Psoas muscle (tissue), 7 donors: ENCODE measurements at regions not wholly inside any gene's neighbourhood (a gene's known extent, or its start where the extent isn't known, plus 50 kb on each side); places are given as distances from the start of the nearest gene placed in this dataset.

Experiments
- ATAC-seq, 4 donors: fragments of 200-7000 bp; cut with Tn5 transposase; one replicate each; pipeline ENCODE4 v1.9.1; 2020; ENCODE audit warnings: moderate library complexity in 3 of 4, mild to moderate bottlenecking in 2 of 4
- DNase-seq, 2 donors: peaks; one replicate each; pipeline ENCODE4 v3.0.0-alpha.2; 2020
- H3K27ac ChIP-seq: fragments of 200-600 bp; one replicate; pipeline ENCODE4 v1.8.0; 2022
- H3K27me3 ChIP-seq, 3 donors: fragments of 200-600 bp in 1 of 3; one replicate each; pipeline versions ENCODE4 v1.6.1 to v1.8.0; 2013 to 2022; ENCODE audit warnings: low read length in 2 of 3, mild to moderate bottlenecking in 2 of 3, moderate library complexity in 1 of 3; ENCODE audit not compliant: insufficient read depth in 3 of 3
- H3K36me3 ChIP-seq, 2 donors: fragments of 200-600 bp in 1 of 2; one replicate each; pipeline versions ENCODE4 v1.6.1 to v1.8.0; 2013 to 2022; ENCODE audit warnings: low read depth in 1 of 2, mild to moderate bottlenecking in 1 of 2, moderate library complexity in 1 of 2; ENCODE audit not compliant: insufficient read depth in 1 of 2
- H3K4me1 ChIP-seq: fragments of 200-600 bp; one replicate; pipeline ENCODE4 v1.8.0; 2022
- H3K4me3 ChIP-seq: fragments of 200-600 bp; one replicate; pipeline ENCODE4 v1.8.0; 2022; ENCODE audit warnings: mild to moderate bottlenecking
- H3K9me3 ChIP-seq: fragments of 200-600 bp; one replicate; pipeline ENCODE4 v1.8.0; 2022
- WGBS, 3 donors: extraction: QIAGEN DNeasy Blood & Tissue Kit; methylation state at CpG; one replicate each; pipeline versions ENCODE4 v1.1.6 to v1.1.7; 2013; 5-methylcytosine and 5-hydroxymethylcytosine counted together
- intact Hi-C, 2 donors: fragments of 100-400 bp; cut with DNase I; formaldehyde crosslinking; loops; one replicate each; pipeline versions ENCODE4 v1.11.0 to v1.14.2; 2022
- TF ChIP-seq, protein P1 (sequence below): fragments of 200-600 bp; IDR thresholded peaks from one replicate; pipeline ENCODE4 v1.8.0; 2022; ENCODE audit warnings: antibody characterized with exemption
- donor health status: healthy with polysubstance abuse.
- donor health status: DM: no; HTN: no; CAD: no; lungs with moderate emphysema.
- donor health status: Bipolar disorder and iron deficiency.
- donor health status: healthy.
- donor health status: DM: yes; HTN: yes; CAD: no.
- donor health status: DM: no; HTN: no; CAD: no.
- donor health status: DM: yes; HTN: yes; CAD: no.

DNA sequence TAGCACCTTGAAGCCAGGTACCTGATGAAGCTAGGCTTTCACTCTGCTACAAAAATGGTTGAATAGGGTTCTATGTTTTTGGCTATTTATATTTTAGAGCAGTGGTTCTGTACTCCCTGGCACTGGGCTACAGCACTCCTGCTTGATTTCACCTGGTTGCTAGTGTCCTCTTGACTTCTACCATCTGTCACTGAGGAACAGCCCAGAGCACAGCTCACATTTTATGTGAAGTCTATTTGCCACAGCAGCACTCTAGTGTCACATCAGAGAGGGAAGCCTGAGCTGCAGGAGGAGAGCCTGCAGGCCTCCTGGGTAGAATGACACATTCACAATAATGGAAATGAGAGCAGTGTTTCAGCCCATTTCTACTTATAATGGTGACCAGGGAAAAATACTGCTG is 184.2 kb downstream of the ZNF486 start:
- H3K9me3 ChIP-seq: no peaks in the 10 kb centered on the region
- TF ChIP-seq, protein P1, sequence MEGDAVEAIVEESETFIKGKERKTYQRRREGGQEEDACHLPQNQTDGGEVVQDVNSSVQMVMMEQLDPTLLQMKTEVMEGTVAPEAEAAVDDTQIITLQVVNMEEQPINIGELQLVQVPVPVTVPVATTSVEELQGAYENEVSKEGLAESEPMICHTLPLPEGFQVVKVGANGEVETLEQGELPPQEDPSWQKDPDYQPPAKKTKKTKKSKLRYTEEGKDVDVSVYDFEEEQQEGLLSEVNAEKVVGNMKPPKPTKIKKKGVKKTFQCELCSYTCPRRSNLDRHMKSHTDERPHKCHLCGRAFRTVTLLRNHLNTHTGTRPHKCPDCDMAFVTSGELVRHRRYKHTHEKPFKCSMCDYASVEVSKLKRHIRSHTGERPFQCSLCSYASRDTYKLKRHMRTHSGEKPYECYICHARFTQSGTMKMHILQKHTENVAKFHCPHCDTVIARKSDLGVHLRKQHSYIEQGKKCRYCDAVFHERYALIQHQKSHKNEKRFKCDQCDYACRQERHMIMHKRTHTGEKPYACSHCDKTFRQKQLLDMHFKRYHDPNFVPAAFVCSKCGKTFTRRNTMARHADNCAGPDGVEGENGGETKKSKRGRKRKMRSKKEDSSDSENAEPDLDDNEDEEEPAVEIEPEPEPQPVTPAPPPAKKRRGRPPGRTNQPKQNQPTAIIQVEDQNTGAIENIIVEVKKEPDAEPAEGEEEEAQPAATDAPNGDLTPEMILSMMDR: no peak
- no peaks in the 10 kb centered on the region for H3K36me3 ChIP-seq
- H3K27ac ChIP-seq: no peak overlapping the region
- DNase-seq (no peak), ATAC-seq (no peak)
- H3K4me3 ChIP-seq: no peak overlapping the region
- H3K4me1 ChIP-seq: no peaks in the 10 kb centered on the region
- intact Hi-C loops: no loop called here
- H3K27me3 ChIP-seq: no peaks in the 10 kb centered on the region

DNA sequence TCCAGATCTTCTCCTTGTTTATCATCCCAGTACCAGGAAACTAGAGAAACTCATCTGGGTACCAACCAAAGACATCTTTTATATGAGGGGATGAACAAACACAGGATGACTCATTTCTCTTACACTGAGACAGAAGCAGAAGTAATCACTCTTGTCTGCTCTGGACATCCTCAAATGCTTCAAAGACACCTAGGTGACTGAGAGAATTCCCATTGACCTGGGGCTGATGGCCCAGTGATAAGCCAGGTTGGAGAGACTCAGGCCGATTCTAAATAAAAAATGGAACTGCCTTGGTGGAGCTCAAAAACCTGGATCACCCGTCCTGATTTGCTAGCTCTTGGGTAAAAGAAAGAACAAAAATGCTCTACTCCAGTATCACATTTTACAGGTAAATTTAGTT is 182.2 kb downstream of the ZNF486 start:
- 73 to 87% (median 85%) methylated on average over 2 of the region's 2 CpGs for WGBS, 3 donors

DNA sequence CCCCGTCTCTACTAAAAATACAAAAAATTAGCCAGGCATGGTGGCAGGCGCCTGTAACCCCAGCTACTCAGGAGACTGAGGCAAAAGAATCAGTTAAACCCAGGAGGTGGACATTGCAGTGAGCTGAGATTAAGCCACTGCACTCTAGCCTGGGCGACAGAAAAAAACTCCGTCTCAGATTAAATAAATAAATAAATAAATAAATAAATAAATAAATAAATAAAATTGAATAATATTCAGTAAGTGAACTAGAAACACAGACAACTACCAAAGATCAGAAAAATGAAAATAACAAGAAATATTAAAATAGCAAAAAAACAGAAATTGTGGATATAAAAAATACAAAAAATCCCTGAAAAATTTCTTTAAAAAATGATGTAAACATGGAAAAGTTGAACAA is 172.4 kb downstream of the ZNF486 start:
- ATAC-seq (no peak), DNase-seq (no peak)
- Histone ChIP-seq H3K9me3 (no peaks in the 10 kb centered on the region), H3K4me3 (no peak overlapping the region), H3K36me3 (no peaks in the 10 kb centered on the region), H3K27me3 (no peaks in the 10 kb centered on the region), H3K27ac (no peak overlapping the region), H3K4me1 (no peaks in the 10 kb centered on the region)
- intact Hi-C loops: no loop called here
- 93 to 96% (median 93%) methylated on average over 4 of the region's 4 CpGs for WGBS, 3 donors
- TF ChIP-seq, protein P1: no peak

More for the DNA sequence above, 182.2 kb downstream of the ZNF486 start:
- no peak for ATAC-seq
- no peak overlapping the region for H3K4me3 ChIP-seq
- H3K27ac ChIP-seq: no peak overlapping the region
- no peaks in the 10 kb centered on the region for H3K27me3 ChIP-seq
- no peaks in the 10 kb centered on the region for H3K36me3 ChIP-seq
- intact Hi-C loops: no loop called here
- TF ChIP-seq, protein P1: no peak
- no peak for DNase-seq
- H3K4me1 ChIP-seq: no peaks in the 10 kb centered on the region
- H3K9me3 ChIP-seq: no peaks in the 10 kb centered on the region

DNA sequence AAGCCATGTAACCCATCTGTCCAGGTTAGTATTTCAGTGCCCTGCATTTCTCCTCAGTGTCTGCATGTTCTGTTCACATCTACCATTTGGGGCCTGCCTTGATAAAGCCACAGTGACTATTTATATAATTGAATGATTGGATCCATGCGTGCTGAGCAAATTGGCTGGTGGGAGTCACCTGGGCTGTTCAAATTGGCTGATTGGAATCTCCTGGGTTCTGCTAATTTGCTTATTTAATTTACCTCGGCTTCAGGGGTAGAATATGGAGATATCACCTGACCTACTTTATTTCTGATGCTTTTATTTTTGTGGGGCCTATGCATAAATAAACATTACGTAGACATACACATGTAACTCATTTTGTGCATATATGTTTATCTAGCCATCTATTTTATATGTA is 167.7 kb downstream of the ZNF486 start:
- Histone ChIP-seq H3K36me3 (no peaks in the 10 kb centered on the region), H3K4me1 (no peaks in the 10 kb centered on the region), H3K4me3 (no peak overlapping the region), H3K9me3 (no peaks in the 10 kb centered on the region), H3K27ac (no peak overlapping the region), H3K27me3 (no peaks in the 10 kb centered on the region)
- WGBS, 3 donors: 85 to 89% (median 87%) methylated on average over 3 of the region's 3 CpGs
- DNase-seq: no peak
- TF ChIP-seq, protein P1: no peak
- intact Hi-C loops: no loop called here
- ATAC-seq: no peak

DNA sequence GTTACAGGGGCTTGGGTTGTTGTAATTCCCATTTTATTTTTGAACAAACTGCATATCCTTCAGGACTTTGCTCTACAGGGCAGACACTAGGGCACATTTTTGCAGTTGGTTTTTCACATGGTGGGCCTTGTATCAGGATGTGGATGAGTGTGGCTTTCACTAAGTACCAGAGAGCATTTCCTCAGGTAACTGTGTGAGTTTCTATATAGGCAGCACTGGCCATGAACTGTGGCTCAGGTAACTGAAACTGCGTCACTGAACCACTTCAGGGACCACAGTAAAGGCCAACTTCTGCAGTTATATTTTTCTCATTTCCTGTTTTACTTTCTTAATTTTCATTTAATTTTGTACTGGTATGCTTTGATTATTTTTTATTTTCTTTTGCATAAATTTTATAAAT is 166.5 kb downstream of the ZNF486 start:
- H3K27me3 ChIP-seq: no peaks in the 10 kb centered on the region
- H3K4me1 ChIP-seq: no peaks in the 10 kb centered on the region
- DNase-seq (no peak), ATAC-seq (no peak)
- intact Hi-C loops: no loop called here
- WGBS, 3 donors: 42 to 93% (median 92%) methylated on average over 1 of the region's 1 CpG
- TF ChIP-seq, protein P1: no peak
- no peaks in the 10 kb centered on the region for H3K9me3 ChIP-seq
- no peaks in the 10 kb centered on the region for H3K36me3 ChIP-seq
- no peak overlapping the region for H3K4me3 ChIP-seq
- no peak overlapping the region for H3K27ac ChIP-seq
